Transverse colon (tissue), 4 donors: ENCODE measurements at regions not wholly inside any gene's neighbourhood (a gene's known extent, or its start where the extent isn't known, plus 50 kb on each side); places are given as distances from the start of the nearest gene placed in this dataset.

Experiments
- DNase-seq: peaks from one replicate; pipeline ENCODE4 v3.0.0-alpha.2; 2019
- H3K27ac ChIP-seq, 4 donors: fragments of 200-600 bp; sonication (generic); 2 replicates each; pipeline ENCODE4 v1.5.1; 2016 to 2018; ENCODE audit warnings: inconsistent platforms in 4 of 4
- H3K27me3 ChIP-seq: fragments of 200-600 bp; sonication (generic); 2 replicates; pipeline ENCODE4 v1.5.1; 2017; ENCODE audit warnings: inconsistent platforms
- H3K36me3 ChIP-seq, 4 donors: fragments of 200-600 bp; sonication (generic); 2 replicates each; pipeline ENCODE4 v1.5.1; 2017 to 2019; ENCODE audit warnings: inconsistent platforms in 4 of 4
- H3K4me1 ChIP-seq, 4 donors: fragments of 200-600 bp; sonication (generic); 2 replicates each; pipeline ENCODE4 v1.5.1; 2017 to 2020; ENCODE audit warnings: inconsistent platforms in 4 of 4
- H3K4me3 ChIP-seq, 4 donors: fragments of 200-600 bp; sonication (generic); 1 replicate in 1 of 4; 2 replicates in 3 of 4; pipeline versions ENCODE4 v1.5.1 to v1.6.1; 2017 to 2019; ENCODE audit warnings: inconsistent platforms in 4 of 4
- H3K9me3 ChIP-seq, 2 donors: fragments of 200-600 bp; sonication (generic); 2 replicates each; pipeline ENCODE4 v1.5.1; 2017 to 2019; ENCODE audit warnings: inconsistent platforms in 2 of 2
- CTCF ChIP-seq, 5 experiments: fragments of 200-600 bp in 3 of 5; fragments of 450-650 bp in 2 of 5; sonication (generic) in 3 of 5; IDR thresholded peaks; 1 replicate in 2 of 5; 2 replicates in 3 of 5; pipeline ENCODE4 v1.5.1; 2016 to 2017; ENCODE audit warnings: antibody characterized with exemption in 5 of 5, inconsistent platforms in 3 of 5, mild to moderate bottlenecking in 2 of 5, moderate library complexity in 1 of 5
- EP300 ChIP-seq: sonication (generic); formaldehyde crosslinking; IDR thresholded peaks from one replicate; pipeline ENCODE4 v1.6.1; 2017; ENCODE audit warnings: antibody characterized with exemption, low read depth
- POLR2A ChIP-seq: fragments of 450-650 bp; IDR thresholded peaks from one replicate; pipeline ENCODE4 v1.6.1; 2016; ENCODE audit warnings: antibody characterized with exemption, mild to moderate bottlenecking, moderate library complexity
- POLR2AphosphoS5 ChIP-seq, 3 donors: sonication (generic); formaldehyde crosslinking; IDR thresholded peaks; one replicate each; pipeline ENCODE4 v1.6.1; 2016; ENCODE audit warnings: antibody characterized with exemption in 3 of 3
- WGBS, 2 donors: methylation state at CpG; one replicate each; pipeline ENCODE4 v1.1.5; 2018; ENCODE audit warnings: low coverage in 1 of 2; 5-methylcytosine and 5-hydroxymethylcytosine counted together
- in situ Hi-C, 4 donors: fragments of 200-750 bp; cut with MboI; loops; one replicate each; pipeline versions ENCODE4 v1.15.0 to v1.15.1; 2017; ENCODE audit warnings: low sequenced_read_pairs in 3 of 4, low pct_ligation_motif_present in 1 of 4, low pct_unique_long_range_greater_than_20kb in 1 of 4
- intact Hi-C: fragments of 100-400 bp; cut with DNase I; formaldehyde crosslinking; loops from one replicate; pipeline ENCODE4 v1.15.1; 2023; ENCODE audit warnings: low total_unique reads

GRCh38 chr1:106185089-106185488 lies 871.4 kb upstream of the PRMT6 start:
- intact Hi-C loops: no loop called here
- H3K27ac ChIP-seq: no peak overlapping the region
- H3K27me3 ChIP-seq: no peaks in the 10 kb centered on the region
- in situ Hi-C loops: no loop called here
- no peaks in the 10 kb centered on the region for H3K4me1 ChIP-seq
- DNase-seq: no peak
- no peaks in the 10 kb centered on the region for H3K36me3 ChIP-seq
- no peak for TF ChIP-seq CTCF (IDR thresholded peaks at IDR 0.05)
- no peak for TF ChIP-seq POLR2A
- no peak for TF ChIP-seq POLR2AphosphoS5 (IDR thresholded peaks at IDR 0.05)
- H3K9me3 ChIP-seq: no peaks in the 10 kb centered on the region
- no peak overlapping the region for H3K4me3 ChIP-seq

- Histone ChIP-seq H3K36me3 (no peaks in the 10 kb centered on the region), H3K4me1 (no peaks in the 10 kb centered on the region), H3K4me3 (no peak overlapping the region), H3K27me3 (no peaks in the 10 kb centered on the region), H3K9me3 (no peaks in the 10 kb centered on the region), H3K27ac (no peak overlapping the region)
- intact Hi-C loops: no loop called here
- 83% methylated on average over 2 of the region's 2 CpGs; no CpG with 5 or more reads in 1 of the 2 donors for WGBS, 2 donors
- in situ Hi-C loops: no loop called here
- TF ChIP-seq POLR2AphosphoS5 (IDR thresholded peaks at IDR 0.05) (no peak), EP300 (no peak), POLR2A (no peak), CTCF (IDR thresholded peaks at IDR 0.05) (no peak)
- DNase-seq: no peak
Measured at GRCh38 chr1:106189780-106190179, 866.7 kb upstream of the PRMT6 start.

GRCh38 chr1:106194206-106194605 lies 862.3 kb upstream of the PRMT6 start:
- no peaks in the 10 kb centered on the region for H3K36me3 ChIP-seq
- in situ Hi-C loops (no loop called here), intact Hi-C loops (no loop called here)
- no peaks in the 10 kb centered on the region for H3K4me1 ChIP-seq
- no peaks in the 10 kb centered on the region for H3K27me3 ChIP-seq
- DNase-seq: no peak
- TF ChIP-seq POLR2A (no peak), CTCF (IDR thresholded peaks at IDR 0.05) (no peak)
- no peaks in the 10 kb centered on the region for H3K9me3 ChIP-seq
- no peak overlapping the region for H3K4me3 ChIP-seq
- no peak overlapping the region for H3K27ac ChIP-seq

GRCh38 chr1:106200711-106201110 lies 855.8 kb upstream of the PRMT6 start:
- no peak for DNase-seq
- intact Hi-C loops: no loop called here
- Histone ChIP-seq H3K27ac (no peak overlapping the region), H3K27me3 (no peaks in the 10 kb centered on the region), H3K4me1 (no peaks in the 10 kb centered on the region), H3K36me3 (no peaks in the 10 kb centered on the region), H3K4me3 (no peak overlapping the region), H3K9me3 (no peaks in the 10 kb centered on the region)
- TF ChIP-seq EP300 (no peak), POLR2AphosphoS5 (IDR thresholded peaks at IDR 0.05) (no peak), CTCF (IDR thresholded peaks at IDR 0.05) (no peak), POLR2A (no peak)
- 93% methylated on average over 3 of the region's 3 CpGs; no CpG with 5 or more reads in 1 of the 2 donors for WGBS, 2 donors
- in situ Hi-C loops: no loop called here
